Neural crest cell (in vitro differentiated cells): ENCODE measurements at regions not wholly inside any gene's neighbourhood (a gene's known extent, or its start where the extent isn't known, plus 50 kb on each side); places are given as distances from the start of the nearest gene placed in this dataset.

Experiments used
- DNase-seq: peaks from one replicate; pipeline ENCODE4 v3.0.0; 2021; ENCODE audit warnings: low read depth, mixed read lengths, low spot score
- H3K27ac Mint-ChIP-seq: one replicate; pipeline ENCODE4 v1.8.0; 2021; ENCODE audit warnings: mild to moderate bottlenecking, mixed read lengths; ENCODE audit not compliant: unreplicated experiment
- H3K27me3 Mint-ChIP-seq: 2 replicates; pipeline ENCODE4 v1.8.0; 2021; ENCODE audit warnings: low read depth, mild to moderate bottlenecking, mixed read lengths
- H3K36me3 Mint-ChIP-seq: 2 replicates; pipeline ENCODE4 v1.8.0; 2021; ENCODE audit warnings: low read depth, mild to moderate bottlenecking, mixed read lengths
- H3K4me1 Mint-ChIP-seq: 2 replicates; pipeline ENCODE4 v1.8.0; 2021; ENCODE audit warnings: mixed read lengths
- H3K4me3 Mint-ChIP-seq: one replicate; pipeline ENCODE4 v1.8.0; 2021; ENCODE audit warnings: mild to moderate bottlenecking, mixed read lengths
- H3K9me3 Mint-ChIP-seq: 2 replicates; pipeline ENCODE4 v1.8.0; 2021; ENCODE audit warnings: mixed read lengths
- TF ChIP-seq, protein P1 (sequence below): fragments of 200-600 bp; sonication (generic); conservative IDR thresholded peaks from 2 replicates; pipeline ENCODE4 v1.5.0; 2021; ENCODE audit warnings: antibody characterized with exemption, mild to moderate bottlenecking

DNA sequence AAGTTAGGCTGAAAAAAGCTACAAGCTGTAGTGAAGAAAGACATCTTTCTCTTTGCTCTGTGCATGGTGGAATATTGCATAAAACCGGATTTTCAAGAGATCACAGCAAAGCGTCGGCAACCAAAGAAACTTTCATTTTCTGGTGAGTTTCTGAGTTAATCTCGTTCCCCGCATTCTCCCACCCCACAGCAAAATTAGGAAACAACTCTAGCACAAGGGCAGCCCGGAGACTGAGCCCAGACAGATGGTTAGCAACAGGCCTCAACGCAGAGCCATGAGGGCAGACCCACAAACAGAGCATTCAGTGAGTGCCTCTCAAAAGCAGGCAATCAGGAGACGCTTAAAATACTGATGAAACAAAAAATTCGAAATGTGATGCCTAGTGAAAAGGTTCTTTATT lies 396.1 kb upstream of the KLF6 start:
- TF ChIP-seq, protein P1, sequence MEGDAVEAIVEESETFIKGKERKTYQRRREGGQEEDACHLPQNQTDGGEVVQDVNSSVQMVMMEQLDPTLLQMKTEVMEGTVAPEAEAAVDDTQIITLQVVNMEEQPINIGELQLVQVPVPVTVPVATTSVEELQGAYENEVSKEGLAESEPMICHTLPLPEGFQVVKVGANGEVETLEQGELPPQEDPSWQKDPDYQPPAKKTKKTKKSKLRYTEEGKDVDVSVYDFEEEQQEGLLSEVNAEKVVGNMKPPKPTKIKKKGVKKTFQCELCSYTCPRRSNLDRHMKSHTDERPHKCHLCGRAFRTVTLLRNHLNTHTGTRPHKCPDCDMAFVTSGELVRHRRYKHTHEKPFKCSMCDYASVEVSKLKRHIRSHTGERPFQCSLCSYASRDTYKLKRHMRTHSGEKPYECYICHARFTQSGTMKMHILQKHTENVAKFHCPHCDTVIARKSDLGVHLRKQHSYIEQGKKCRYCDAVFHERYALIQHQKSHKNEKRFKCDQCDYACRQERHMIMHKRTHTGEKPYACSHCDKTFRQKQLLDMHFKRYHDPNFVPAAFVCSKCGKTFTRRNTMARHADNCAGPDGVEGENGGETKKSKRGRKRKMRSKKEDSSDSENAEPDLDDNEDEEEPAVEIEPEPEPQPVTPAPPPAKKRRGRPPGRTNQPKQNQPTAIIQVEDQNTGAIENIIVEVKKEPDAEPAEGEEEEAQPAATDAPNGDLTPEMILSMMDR: no peak
- H3K27ac Mint-ChIP-seq: peak overlapping the region; percentile 20

DNA sequence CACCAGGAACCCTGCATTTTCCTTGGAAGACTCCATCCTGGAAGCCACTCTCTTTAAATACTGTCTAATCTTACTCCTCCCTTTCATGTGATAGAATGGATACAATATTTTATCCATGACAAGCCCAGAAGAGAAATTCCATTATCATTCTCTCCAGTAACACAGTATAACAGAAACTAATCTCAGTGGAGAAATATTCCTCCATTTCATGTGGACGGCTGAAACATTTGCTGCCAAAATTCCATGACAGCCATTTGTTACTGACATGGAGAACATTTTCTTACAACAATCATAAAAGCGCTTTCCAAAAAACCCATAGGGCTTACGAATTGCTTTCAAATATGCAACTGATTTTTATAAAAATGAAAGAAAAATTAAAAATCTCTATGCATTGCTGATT lies 392.8 kb upstream of the KLF6 start:
- H3K27me3 Mint-ChIP-seq: no peaks in the 10 kb centered on the region
- peaks cover 9% of the 10 kb centered on the region for H3K9me3 Mint-ChIP-seq
- H3K36me3 Mint-ChIP-seq: peaks cover 6% of the 10 kb centered on the region

More for the DNA sequence above, 396.1 kb upstream of the KLF6 start:
- Mint-ChIP-seq H3K4me1 (peaks cover 12% of the 10 kb centered on the region), H3K27me3 (no peaks in the 10 kb centered on the region), H3K9me3 (peaks cover 3% of the 10 kb centered on the region), H3K36me3 (no peaks in the 10 kb centered on the region), H3K4me3 (no peak overlapping the region)
- DNase-seq: no peak

DNA sequence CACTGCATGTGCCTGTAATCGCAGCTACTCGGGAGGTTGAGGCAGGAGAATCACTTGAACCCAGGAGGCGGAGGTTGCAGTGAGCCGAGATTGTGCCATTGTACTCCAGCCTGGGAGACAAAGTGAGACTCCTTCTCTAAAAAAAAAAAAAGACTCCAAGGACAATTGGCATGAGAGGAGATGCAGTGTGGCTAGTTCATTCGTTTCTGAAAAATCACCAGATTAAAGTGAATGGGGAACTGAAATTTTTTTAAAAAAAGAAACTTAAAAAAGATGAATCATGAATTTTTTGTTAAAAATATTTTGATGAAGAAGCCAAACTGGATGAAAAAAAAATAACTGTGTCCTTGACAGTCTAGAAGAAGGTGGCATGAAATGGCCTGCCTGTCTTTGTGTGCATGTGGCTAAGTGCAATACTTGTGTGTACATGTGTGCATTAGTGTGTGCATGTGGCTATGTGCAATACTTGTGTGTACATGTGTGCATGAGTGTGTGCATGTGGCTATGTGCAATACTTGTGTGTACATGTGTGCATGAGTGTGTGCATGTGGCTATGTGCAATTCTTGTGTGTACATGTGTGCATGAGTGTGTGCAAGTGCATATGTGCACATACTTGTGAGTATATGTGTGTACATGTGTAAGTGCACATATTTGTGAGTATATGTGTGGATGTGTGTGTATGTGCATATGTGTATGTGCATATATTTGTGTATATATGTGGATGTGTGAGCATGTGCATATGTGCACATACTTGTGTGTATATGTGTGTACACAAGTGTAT lies 391.7 kb upstream of the KLF6 start:
- no peak for DNase-seq
- TF ChIP-seq, protein P1: no peak
- H3K27me3 Mint-ChIP-seq: no peaks in the 10 kb centered on the region
- H3K27ac Mint-ChIP-seq: no peak overlapping the region
- no peak overlapping the region for H3K4me3 Mint-ChIP-seq
- H3K4me1 Mint-ChIP-seq: peaks cover 10% of the 10 kb centered on the region
- H3K36me3 Mint-ChIP-seq: peaks cover 10% of the 10 kb centered on the region
- H3K9me3 Mint-ChIP-seq: peaks cover 10% of the 10 kb centered on the region

More for the DNA sequence above, 392.8 kb upstream of the KLF6 start:
- no peak for DNase-seq
- Mint-ChIP-seq H3K27ac (no peak overlapping the region), H3K4me3 (no peak overlapping the region), H3K4me1 (peaks cover 10% of the 10 kb centered on the region)
- TF ChIP-seq, protein P1: no peak

DNA sequence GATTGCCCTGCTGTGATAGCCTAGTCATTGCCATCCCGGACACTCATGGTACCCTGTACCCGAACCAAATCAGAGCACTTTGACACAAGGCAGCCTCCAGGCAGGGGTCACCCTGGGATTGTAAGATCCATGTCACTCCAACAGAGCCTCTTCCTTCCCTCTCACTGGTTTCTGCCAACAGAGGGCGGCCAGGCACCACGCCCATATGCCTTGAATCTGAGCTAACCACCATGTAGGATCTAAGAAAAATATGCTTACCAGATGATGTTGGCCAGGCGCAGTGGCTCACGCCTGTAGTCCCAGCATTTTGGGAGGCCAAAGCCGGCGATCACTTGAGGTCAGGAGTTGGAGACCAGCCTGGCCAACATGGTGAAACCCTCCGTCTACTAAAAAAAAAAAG lies 389.2 kb upstream of the KLF6 start:
- Mint-ChIP-seq H3K27ac (no peak overlapping the region), H3K4me3 (no peak overlapping the region), H3K27me3 (no peaks in the 10 kb centered on the region), H3K36me3 (peaks cover 10% of the 10 kb centered on the region), H3K9me3 (peaks cover 10% of the 10 kb centered on the region), H3K4me1 (no peaks in the 10 kb centered on the region)
- TF ChIP-seq, protein P1: no peak
- no peak for DNase-seq

DNA sequence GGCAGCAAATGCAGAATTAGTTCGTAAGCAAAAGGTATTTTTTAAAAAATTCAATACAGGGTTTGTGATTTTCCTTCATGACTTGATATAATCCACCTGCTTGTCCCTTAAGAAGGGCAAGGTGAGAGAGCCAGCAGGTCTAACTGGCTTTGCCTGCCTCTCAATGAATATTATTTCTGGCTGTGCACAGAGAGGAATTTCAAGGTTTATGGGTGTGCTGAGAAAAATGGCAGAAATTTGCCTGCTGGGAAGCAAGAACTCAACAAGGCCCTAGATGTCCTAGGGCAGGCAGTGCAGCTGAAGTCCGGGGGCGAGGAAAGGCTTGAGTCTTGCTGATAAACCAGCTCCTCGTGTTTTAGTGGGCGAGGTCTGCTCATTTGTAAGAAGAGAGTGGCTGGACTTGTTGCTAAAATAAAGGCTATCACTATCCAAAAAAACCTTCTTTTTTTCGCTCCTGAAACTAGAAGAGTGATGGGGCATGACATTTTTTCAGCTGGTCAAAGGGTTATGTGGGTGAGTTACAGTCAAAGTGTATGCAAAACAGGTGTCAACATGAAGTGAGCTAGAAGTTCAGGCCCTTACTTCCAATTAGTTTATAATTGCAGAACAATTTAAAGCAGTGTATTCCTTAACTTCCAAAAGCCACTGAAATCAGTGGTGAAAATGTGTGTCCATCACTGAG lies 385.8 kb upstream of the KLF6 start:
- H3K4me3 Mint-ChIP-seq: no peak overlapping the region
- no peaks in the 10 kb centered on the region for H3K4me1 Mint-ChIP-seq
- H3K27me3 Mint-ChIP-seq: no peaks in the 10 kb centered on the region
- peaks cover 10% of the 10 kb centered on the region for H3K36me3 Mint-ChIP-seq
- H3K27ac Mint-ChIP-seq: no peak overlapping the region
- H3K9me3 Mint-ChIP-seq: peaks cover 12% of the 10 kb centered on the region
- TF ChIP-seq, protein P1: no peak
- no peak for DNase-seq
